GM10266 (cell line): ENCODE measurements at regions not wholly inside any gene's neighbourhood (a gene's known extent, or its start where the extent isn't known, plus 50 kb on each side); places are given as distances from the start of the nearest gene placed in this dataset.

Experiments
- DNase-seq: peaks from one replicate; pipeline ENCODE4 v3.0.0; 2012; ENCODE audit errors: extremely low spot score
- TF ChIP-seq, protein P1 (sequence below): IDR thresholded peaks from 2 replicates; pipeline ENCODE4 v1.5.1; 2012; ENCODE audit warnings: mild to moderate bottlenecking, low read depth; ENCODE audit not compliant: control insufficient read depth, insufficient read depth; ENCODE audit errors: missing control alignments

DNA sequence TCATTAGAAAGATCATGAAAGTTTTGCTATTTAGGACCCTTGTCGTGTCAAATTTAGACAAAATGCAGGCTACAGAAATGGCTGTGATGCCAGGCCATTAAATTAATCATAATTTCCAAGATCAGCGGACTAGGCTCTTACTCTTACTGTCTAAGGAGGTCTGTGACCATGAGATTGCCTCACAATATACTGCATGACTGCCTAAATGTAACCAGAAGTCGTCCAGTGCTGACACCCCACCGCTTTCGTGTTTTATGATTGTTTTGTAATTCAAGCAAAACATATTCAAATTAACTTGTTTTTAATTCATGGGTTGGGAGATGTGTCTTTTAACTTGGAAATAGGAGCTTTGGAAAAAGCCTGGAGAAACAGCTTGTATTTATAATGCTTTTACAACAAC is 947.5 kb downstream of the BRINP3 start:
- TF ChIP-seq, protein P1, sequence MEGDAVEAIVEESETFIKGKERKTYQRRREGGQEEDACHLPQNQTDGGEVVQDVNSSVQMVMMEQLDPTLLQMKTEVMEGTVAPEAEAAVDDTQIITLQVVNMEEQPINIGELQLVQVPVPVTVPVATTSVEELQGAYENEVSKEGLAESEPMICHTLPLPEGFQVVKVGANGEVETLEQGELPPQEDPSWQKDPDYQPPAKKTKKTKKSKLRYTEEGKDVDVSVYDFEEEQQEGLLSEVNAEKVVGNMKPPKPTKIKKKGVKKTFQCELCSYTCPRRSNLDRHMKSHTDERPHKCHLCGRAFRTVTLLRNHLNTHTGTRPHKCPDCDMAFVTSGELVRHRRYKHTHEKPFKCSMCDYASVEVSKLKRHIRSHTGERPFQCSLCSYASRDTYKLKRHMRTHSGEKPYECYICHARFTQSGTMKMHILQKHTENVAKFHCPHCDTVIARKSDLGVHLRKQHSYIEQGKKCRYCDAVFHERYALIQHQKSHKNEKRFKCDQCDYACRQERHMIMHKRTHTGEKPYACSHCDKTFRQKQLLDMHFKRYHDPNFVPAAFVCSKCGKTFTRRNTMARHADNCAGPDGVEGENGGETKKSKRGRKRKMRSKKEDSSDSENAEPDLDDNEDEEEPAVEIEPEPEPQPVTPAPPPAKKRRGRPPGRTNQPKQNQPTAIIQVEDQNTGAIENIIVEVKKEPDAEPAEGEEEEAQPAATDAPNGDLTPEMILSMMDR: no peak
- no peak for DNase-seq

DNA sequence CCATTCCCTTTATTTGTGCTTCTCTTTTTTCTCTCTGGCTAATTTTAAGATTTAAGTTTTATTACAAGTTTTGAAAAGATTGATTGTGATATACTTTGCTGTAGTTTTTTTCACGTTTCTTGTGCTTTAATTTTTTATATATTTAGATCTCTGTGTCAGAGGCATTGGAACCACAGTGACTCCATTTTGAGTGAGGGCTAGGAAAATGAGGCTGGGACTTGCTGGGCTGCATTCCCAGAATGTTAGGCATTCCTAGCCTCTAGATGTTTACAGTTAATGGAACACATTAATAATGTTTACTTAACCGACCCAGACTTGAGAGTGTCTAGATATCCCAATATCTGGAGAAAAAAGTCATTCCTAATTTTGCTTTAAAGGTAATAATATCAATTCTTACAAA is 939.4 kb downstream of the BRINP3 start:
- DNase-seq: no peak
- TF ChIP-seq, protein P1: no peak

DNA sequence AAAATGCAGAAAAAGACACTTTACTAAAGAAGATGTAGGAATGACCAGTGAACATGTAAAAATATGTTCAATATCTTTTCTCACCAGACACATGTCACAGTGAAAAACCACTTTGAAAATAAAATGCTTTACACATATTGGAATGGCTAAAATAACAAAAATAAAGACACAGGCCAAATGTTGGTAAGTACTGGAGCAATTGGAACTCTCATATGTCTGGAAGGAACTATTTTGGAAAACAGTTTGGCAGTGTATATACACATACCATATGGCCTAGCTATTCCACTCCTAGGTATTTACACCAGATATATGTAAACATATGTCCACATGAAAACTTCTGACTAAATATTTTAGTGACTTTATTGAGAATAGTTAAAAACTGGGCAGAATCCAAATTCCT is 927.2 kb downstream of the BRINP3 start:
- DNase-seq: no peak
- TF ChIP-seq, protein P1: no peak

DNA sequence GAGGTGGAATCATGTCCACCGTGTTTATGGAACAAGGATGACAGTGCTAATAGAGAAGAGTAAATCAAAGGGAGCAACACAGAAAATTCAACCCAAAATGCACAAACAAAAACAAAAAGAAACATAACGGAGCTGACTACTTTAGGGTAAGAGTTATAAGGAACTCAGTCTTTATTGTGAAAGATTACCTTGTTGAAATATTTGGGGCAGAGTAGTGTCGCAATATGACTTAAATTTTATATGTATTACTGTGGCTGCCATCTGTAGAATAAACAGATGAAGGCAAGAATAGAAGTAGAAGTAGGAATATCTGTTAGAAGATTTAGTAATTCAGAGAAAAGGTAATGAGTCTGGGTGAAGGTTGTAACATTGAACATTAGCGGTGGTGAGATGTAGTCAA is 913.9 kb downstream of the BRINP3 start:
- TF ChIP-seq, protein P1: no peak
- DNase-seq: no peak

DNA sequence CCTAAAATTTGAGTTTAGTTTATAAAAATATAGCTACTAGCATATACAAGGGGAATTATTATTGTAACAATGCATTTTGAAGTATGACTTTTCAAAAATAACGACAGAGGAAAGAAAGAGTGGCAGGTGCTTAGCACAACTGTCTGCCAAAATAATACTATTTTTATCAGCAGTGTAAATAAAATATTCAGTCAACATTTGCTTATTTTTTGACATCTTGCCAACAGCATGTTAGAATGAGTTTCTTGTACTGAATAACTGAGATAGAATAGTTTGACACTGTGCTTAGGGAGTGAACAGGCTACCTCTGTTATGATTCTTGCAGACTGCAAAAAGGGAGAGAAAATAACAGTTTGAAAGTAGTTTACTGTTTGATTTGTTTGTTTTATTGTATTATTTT is 909.8 kb downstream of the BRINP3 start:
- DNase-seq: no peak
- TF ChIP-seq, protein P1: no peak

DNA sequence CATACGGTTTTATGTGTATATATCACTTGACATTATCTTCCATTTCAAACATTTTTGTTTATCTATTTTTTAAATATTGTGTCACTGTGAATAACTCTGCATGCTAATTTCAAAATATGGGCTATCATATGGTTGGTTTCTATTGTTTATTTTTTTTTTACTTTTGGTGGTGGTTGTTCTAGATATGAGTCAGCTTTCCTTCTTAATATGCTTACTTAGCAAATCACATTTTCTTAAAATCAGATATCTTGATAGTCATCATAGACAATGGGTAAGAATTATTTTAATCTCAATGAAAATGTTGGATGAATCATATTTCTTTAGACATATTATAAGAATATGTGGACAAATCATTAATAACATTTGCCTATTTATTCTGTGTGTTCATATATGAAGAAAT is 881.5 kb downstream of the BRINP3 start:
- no peak for DNase-seq
- TF ChIP-seq, protein P1: no peak

DNA sequence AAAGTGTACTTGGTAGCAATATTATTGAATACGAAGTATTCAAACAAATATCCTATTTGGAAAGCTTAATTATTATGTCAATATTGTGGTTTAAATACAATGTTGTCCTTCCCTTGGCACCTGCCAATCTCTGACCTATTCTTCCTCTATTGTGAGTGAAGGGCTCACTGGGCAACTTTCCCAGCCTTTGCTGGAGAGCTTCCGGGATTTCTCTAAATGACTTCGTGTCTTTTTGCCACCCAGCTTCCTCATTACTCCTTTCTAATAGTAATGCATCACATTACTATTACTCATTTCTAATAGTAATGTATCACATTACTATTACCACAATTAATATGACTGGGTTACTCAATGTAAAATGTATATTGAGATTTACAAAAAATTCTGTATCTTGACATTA is 880.6 kb downstream of the BRINP3 start:
- DNase-seq: no peak
- TF ChIP-seq, protein P1: no peak

DNA sequence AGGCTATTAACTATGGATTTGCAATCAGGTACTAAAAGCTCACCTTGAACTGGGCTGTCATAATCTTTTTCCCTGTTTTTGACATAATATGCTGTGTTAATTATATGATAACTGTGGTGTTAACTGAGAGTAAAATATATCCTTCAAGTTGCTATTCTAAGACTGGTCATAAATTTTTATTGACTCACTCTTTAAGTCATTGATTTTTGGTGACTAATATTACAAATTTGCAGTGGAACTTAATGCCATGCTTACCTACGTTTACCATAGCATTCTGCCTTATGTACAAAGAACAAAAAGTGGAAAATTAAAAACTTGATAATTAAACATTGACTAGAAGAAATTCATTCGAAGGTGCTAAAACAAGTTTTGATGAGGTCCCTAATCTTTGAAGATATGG is 872.4 kb downstream of the BRINP3 start:
- no peak for DNase-seq
- TF ChIP-seq, protein P1: no peak
